ENCODE measurements at regions not wholly inside any gene's neighbourhood (a gene's known extent, or its start where the extent isn't known, plus 50 kb on each side); places are given as distances from the start of the nearest gene placed in this dataset.

- ATAC-seq: no peak
- TF ChIP-seq ZNF70 (CRISPR knock-in tag; IDR thresholded peaks at IDR 0.05): no peak
- TF ChIP-seq GLIS3 (CRISPR knock-in tag; IDR thresholded peaks at IDR 0.05): no peak
- TF ChIP-seq SNAI2 (CRISPR knock-in tag; IDR thresholded peaks at IDR 0.05): no peak
- TF ChIP-seq ZNF565 (CRISPR knock-in tag; conservative IDR thresholded peaks at IDR 0.05; ENCODE audit: low read depth): no peak
- TF ChIP-seq TCF4 (CRISPR knock-in tag; IDR thresholded peaks at IDR 0.05; ENCODE audit: borderline replicate concordance): no peak
- TF ChIP-seq, protein P1, sequence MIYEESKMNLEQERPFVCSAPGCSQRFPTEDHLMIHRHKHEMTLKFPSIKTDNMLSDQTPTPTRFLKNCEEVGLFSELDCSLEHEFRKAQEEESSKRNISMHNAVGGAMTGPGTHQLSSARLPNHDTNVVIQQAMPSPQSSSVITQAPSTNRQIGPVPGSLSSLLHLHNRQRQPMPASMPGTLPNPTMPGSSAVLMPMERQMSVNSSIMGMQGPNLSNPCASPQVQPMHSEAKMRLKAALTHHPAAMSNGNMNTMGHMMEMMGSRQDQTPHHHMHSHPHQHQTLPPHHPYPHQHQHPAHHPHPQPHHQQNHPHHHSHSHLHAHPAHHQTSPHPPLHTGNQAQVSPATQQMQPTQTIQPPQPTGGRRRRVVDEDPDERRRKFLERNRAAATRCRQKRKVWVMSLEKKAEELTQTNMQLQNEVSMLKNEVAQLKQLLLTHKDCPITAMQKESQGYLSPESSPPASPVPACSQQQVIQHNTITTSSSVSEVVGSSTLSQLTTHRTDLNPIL (CRISPR knock-in tag; IDR thresholded peaks at IDR 0.05; ENCODE audit: low read depth): no peak
- TF ChIP-seq, protein P2, sequence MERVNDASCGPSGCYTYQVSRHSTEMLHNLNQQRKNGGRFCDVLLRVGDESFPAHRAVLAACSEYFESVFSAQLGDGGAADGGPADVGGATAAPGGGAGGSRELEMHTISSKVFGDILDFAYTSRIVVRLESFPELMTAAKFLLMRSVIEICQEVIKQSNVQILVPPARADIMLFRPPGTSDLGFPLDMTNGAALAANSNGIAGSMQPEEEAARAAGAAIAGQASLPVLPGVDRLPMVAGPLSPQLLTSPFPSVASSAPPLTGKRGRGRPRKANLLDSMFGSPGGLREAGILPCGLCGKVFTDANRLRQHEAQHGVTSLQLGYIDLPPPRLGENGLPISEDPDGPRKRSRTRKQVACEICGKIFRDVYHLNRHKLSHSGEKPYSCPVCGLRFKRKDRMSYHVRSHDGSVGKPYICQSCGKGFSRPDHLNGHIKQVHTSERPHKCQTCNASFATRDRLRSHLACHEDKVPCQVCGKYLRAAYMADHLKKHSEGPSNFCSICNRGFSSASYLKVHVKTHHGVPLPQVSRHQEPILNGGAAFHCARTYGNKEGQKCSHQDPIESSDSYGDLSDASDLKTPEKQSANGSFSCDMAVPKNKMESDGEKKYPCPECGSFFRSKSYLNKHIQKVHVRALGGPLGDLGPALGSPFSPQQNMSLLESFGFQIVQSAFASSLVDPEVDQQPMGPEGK (CRISPR knock-in tag; IDR thresholded peaks at IDR 0.05; ENCODE audit: borderline replicate concordance): no peak
- TF ChIP-seq POU6F1 (CRISPR knock-in tag; IDR thresholded peaks at IDR 0.05; ENCODE audit: borderline replicate concordance, low read depth): no peak
- TF ChIP-seq ZC3H10 (CRISPR knock-in tag; IDR thresholded peaks at IDR 0.05): no peak
- TF ChIP-seq RARB (CRISPR knock-in tag; IDR thresholded peaks at IDR 0.05): no peak
Measured at GRCh38 chr22:27509132-27509920, 292.2 kb downstream of the MN1 start.

DNA sequence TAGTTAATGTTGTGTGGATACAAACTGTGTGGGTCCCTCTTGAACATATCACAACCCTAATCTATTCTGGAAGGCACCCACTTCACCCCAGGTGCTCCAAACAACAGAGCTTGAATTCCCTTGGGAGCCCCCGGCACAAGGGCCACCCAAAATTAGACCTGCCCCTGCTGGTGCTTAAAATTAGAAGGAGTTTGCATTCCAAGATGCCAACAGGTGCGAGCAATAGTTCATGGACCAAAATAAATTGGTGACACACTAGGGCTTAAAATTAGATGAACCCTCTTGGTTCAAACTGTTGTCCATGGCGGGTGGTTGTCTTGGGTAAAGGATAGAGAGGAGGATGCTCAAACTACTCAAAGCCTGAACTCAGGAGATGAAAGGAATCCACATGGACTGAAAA, 291.5 kb downstream of the MN1 start:
- ATAC-seq: no peak
- TF ChIP-seq TOX (CRISPR knock-in tag; IDR thresholded peaks at IDR 0.05; ENCODE audit: borderline replicate concordance) (no peak), ZFP30 (CRISPR knock-in tag; IDR thresholded peaks at IDR 0.05) (no peak), ESRRG (CRISPR knock-in tag; IDR thresholded peaks at IDR 0.05) (no peak), ZNF70 (CRISPR knock-in tag; IDR thresholded peaks at IDR 0.05) (no peak), CSDC2 (CRISPR knock-in tag; IDR thresholded peaks at IDR 0.05) (no peak), RARB (CRISPR knock-in tag; IDR thresholded peaks at IDR 0.05) (no peak), BACH2 (CRISPR knock-in tag; IDR thresholded peaks at IDR 0.05; ENCODE audit: borderline replicate concordance) (no peak)
- TF ChIP-seq, protein P3, sequence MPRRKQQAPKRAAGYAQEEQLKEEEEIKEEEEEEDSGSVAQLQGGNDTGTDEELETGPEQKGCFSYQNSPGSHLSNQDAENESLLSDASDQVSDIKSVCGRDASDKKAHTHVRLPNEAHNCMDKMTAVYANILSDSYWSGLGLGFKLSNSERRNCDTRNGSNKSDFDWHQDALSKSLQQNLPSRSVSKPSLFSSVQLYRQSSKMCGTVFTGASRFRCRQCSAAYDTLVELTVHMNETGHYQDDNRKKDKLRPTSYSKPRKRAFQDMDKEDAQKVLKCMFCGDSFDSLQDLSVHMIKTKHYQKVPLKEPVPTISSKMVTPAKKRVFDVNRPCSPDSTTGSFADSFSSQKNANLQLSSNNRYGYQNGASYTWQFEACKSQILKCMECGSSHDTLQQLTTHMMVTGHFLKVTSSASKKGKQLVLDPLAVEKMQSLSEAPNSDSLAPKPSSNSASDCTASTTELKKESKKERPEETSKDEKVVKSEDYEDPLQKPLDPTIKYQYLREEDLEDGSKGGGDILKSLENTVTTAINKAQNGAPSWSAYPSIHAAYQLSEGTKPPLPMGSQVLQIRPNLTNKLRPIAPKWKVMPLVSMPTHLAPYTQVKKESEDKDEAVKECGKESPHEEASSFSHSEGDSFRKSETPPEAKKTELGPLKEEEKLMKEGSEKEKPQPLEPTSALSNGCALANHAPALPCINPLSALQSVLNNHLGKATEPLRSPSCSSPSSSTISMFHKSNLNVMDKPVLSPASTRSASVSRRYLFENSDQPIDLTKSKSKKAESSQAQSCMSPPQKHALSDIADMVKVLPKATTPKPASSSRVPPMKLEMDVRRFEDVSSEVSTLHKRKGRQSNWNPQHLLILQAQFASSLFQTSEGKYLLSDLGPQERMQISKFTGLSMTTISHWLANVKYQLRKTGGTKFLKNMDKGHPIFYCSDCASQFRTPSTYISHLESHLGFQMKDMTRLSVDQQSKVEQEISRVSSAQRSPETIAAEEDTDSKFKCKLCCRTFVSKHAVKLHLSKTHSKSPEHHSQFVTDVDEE (CRISPR knock-in tag; IDR thresholded peaks at IDR 0.05): no peak

DNA sequence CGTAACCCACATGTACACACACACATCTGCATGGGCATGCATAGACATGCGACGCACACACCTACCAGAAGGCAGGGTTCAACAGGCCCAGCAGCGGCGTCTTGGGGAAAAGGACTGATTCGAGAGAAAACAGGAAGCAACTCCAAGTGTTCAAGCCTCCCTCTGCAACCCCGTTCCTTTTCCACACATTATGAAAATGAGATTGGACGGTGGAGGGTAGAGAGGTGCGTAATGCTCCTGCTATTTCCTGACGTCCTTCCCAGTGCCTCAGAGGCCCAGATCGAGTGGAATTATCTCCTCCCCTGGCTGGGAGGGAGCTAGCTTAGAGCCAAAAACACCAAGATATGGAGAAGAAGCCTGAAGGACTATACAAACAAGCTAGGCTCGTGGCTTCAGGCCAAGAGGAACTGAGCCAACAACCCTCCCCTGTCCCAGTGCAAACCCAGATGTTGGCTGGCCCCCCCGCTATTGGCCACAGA, 289.2 kb downstream of the MN1 start:
- peak; percentile 98 for ATAC-seq
- TF ChIP-seq BACH2 (CRISPR knock-in tag; IDR thresholded peaks at IDR 0.05; ENCODE audit: borderline replicate concordance) (no peak), RARB (CRISPR knock-in tag; IDR thresholded peaks at IDR 0.05) (no peak), CSDC2 (CRISPR knock-in tag; IDR thresholded peaks at IDR 0.05) (no peak), TOX (CRISPR knock-in tag; IDR thresholded peaks at IDR 0.05; ENCODE audit: borderline replicate concordance) (no peak), CSRNP3 (CRISPR knock-in tag; IDR thresholded peaks at IDR 0.05) (no peak), ZNF8 (CRISPR knock-in tag; IDR thresholded peaks at IDR 0.05) (no peak), POU6F1 (CRISPR knock-in tag; IDR thresholded peaks at IDR 0.05; ENCODE audit: borderline replicate concordance, low read depth) (no peak), ZNF565 (CRISPR knock-in tag; conservative IDR thresholded peaks at IDR 0.05; ENCODE audit: low read depth) (no peak), PPARA (CRISPR knock-in tag; IDR thresholded peaks at IDR 0.05; ENCODE audit: borderline replicate concordance) (no peak), ZFP3 (CRISPR knock-in tag; IDR thresholded peaks at IDR 0.05) (no peak), ZC3H10 (CRISPR knock-in tag; IDR thresholded peaks at IDR 0.05) (no peak), GLIS3 (CRISPR knock-in tag; IDR thresholded peaks at IDR 0.05) (no peak), ARNTL (CRISPR knock-in tag; IDR thresholded peaks at IDR 0.05; ENCODE audit: borderline replicate concordance, low read depth) (no peak)
- TF ChIP-seq, protein P1 (CRISPR knock-in tag; IDR thresholded peaks at IDR 0.05; ENCODE audit: low read depth): no peak
